ENCODE measurements at regions not wholly inside any gene's neighbourhood (a gene's known extent, or its start where the extent isn't known, plus 50 kb on each side); places are given as distances from the start of the nearest gene placed in this dataset.
"Not testable (repeated sequence)": the region's sequence is repeated elsewhere in the genome, so short reads cannot be mapped to it uniquely, and the experiment has no call there.

DNA sequence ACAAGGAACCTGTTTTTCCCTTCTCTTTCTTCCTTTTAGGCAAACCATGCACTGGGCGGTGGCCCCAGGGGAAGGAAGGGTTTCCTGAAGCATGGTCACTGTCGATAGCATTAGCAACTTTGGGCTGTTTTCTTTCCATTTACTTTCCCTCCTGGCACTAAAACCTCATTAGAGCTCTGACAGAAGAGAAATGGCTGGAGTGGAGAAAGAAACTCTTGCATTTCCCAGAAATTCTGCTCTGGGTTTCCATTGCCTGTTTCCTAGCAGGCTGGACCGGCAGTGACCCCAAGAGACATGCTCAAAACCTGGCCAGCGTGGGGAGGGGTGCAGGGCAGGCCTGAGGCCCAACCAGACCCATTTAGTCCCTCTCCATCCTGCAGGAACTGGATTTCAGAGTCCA lies 230.7 kb upstream of the CCL2 start:
- DNase-seq (ENCODE audit: low spot score) = no peak

DNA sequence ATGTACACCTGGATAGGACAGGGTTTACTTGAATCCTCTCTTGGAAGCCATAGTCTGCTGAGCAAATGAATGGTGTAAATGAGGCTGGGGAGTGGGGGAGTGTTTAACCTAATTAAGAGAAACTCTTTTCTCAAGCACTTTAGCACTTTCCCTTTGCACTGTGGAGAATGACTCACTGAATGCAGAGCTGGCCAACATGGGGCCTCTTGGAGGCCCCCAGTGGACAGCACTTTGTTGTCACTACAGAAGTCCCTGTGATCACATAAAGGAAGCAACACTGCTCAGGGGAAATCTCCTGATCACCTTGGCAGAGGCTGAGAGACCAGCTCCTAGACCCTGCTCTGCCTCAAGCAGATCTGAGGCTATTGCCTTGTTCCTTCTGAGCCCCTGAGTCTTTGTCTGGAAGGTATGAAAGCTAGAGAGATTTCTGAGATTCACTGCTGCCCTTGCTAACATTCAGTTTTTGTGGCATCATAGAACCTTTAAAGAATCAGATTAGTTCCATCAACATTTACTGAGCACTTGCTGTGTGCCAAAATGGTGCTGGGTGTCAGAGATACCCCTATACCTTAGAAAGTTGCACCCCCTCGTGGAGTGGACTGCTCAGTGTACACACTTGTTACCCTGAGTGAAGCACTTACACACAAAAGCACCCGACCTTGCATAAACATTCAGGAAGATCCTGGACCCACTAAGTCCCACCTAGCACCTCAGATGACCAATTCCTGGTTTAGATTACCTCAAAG lies 230.1 kb upstream of the CCL2 start:
- no peak for DNase-seq (ENCODE audit: low spot score)

DNA sequence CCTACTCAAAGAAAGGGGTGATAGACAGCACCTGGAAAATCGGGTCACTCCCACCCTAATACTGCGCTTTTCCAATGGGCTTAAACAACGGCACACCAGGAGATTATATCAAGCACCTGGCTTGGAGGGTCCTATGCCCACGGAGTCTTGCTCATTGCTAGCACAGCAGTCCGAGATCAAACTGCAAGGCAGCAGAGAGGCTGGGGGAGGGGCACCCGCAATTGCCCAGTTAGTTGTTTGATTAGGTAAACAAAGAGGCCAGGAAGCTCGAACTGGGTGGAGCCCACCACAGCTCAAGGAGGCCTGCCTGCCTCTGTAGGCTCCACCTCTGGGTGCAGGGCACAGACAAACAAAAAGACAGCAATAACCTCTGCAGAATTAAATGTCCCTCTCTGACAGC lies 224.5 kb upstream of the CCL2 start:
- DNase-seq (ENCODE audit: low spot score) = not testable (repeated sequence)

DNA sequence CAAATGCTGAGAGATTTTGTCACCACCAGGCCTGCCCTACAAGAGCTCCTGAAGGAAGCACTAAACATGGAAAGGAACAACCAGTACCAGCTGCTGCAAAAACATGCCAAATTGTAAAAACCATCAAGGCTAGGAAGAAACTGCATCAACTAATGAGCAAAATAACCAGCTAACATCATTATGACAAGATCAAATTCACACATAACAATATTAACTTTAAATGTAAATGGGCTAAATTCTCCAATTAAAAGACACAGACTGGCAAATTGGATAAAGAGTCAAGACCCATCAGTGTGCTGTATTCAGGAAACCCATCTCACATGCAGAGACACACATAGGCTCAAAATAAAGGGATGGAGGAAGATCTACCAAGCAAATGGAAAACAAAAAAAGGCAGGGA lies 222.8 kb upstream of the CCL2 start:
- DNase-seq (ENCODE audit: low spot score) = not testable (repeated sequence)

DNA sequence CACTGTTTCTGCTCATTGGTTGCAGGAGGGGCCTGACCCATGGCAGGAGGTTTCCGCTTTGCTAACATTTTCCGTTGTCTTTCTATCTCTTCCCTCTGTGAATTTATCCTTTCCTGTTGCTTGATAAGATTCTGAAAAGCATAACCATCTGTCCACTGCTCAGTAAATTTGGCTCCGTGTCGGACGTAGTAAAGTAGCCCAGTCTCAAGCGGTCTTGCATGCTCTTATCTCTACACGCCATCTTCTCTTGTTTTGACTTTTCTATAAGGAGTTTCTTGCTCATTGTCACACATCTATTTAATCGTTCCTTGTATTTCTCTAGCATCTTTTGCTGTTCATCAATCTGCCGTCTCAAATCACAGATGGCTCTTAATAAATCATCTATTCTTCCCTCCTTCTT lies 216.3 kb upstream of the CCL2 start:
- DNase-seq (ENCODE audit: low spot score) = not testable (repeated sequence)

DNA sequence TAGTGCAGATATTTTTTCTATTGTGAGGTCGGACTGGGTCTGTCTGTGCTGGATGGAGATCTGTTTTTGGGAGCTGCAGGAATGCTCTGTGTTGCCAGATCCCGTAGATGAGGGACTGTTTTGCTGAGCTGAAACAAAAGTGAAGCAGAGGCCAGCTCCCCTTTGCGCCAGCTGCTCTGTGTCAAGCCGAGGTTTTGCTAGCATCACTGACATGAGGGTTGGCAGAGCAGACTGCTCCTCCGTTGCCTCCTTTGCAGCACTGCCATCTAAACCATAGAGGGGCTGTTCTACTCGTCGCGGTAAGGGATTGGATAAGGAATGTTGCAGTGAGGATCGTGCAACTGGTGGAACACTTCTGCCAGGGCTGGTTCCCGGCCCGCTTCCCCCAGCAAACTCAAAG lies 215.9 kb upstream of the CCL2 start:
- DNase-seq (ENCODE audit: low spot score) = not testable (repeated sequence)

DNA sequence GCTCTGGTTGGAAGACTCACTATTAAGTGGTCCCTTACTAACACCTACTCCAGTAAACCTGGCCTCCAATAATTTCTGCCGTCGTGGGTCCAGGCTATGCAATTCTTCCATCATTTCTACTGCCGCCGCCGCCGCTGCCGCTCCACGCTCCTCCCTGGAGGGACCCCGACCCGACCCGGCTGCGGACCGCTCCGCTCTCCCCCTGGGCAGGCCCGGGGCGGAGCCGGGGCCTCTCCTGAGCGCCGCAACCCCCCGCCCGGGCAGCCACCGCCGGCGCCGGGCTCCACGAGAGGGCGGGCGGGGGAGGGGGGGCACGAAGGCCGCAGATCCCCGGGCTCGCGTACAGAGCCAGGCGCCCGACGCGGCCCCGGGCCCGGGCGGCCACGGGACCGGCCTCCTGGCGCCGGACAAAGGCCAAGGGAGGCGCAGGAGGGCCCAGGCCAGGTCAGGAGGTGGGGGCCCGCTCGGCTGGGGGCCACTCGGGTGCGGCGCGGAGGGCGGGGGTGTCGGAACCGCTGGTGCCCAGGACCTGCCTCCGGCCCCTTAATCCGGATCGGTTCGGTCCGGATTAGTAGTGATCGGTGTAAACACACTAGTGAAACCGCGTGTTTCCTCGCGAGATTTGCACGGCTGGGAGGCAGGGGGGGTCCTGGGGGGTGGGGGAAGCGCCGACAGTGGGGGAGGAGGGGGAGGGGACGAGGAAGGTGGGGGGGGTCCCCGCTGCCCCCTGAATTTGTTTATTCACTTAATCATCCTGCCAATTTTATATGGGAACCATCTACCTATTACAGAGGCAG lies 215.1 kb upstream of the CCL2 start:
- DNase-seq (ENCODE audit: low spot score) = not testable (repeated sequence)

DNA sequence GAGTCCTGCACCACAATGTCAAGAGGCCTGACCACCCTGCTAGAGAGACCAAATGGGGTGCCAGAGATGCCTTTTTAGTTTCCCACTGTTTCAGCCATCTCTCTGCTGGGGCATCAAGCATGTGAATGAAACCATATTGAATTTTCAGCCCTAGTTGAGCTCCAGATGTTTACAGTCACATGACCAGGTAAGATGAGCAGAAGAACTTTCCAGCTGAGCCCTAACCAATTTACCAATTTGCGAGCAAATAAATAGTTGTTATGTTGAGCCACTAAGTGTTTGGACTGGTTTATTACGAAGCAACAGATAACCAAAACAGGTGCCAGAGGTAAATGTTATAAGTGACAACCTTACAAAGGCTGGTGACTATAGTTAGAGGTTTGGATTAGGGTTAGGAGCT lies 209.1 kb upstream of the CCL2 start:
- DNase-seq (ENCODE audit: low spot score) = no peak

DNA sequence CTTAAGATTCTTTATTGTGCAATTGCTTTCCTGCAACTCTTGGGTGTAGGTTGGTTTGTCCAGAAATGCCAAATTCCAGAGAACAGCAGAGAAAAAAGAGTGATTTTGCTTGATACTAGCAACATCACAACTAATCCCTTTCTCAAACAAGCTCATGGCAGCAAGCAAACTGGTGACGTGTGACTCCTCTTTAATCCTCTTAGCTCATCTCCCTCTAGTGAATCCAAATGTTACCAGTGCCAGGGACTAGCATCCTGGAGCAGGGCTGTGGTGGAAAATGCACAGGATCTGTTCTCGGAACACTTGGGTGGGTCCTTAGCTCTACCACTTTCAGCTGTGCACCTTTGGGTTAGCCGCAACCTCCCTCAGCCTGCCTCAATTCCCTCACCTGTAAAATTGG lies 204.0 kb upstream of the CCL2 start:
- DNase-seq (ENCODE audit: low spot score) = no peak

DNA sequence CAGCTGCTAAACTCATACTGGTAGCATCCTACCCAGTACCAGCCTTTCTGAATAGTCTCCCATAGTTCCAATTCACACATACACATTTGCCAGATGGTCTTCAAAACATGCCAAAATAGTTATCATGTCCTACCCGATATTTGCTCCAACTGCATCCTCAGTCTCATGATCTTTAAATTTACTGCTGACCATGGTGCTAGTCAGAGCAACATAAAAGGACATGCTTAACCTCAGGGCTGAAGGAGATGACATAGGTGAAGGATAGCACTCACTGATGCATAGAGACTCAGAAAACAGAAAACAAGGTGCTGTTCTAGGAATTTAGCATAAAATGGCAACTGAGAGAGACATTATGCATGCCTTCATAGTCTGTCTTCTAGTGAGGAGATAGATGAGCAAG lies 200.6 kb upstream of the CCL2 start:
- DNase-seq (ENCODE audit: low spot score) = no peak

DNA sequence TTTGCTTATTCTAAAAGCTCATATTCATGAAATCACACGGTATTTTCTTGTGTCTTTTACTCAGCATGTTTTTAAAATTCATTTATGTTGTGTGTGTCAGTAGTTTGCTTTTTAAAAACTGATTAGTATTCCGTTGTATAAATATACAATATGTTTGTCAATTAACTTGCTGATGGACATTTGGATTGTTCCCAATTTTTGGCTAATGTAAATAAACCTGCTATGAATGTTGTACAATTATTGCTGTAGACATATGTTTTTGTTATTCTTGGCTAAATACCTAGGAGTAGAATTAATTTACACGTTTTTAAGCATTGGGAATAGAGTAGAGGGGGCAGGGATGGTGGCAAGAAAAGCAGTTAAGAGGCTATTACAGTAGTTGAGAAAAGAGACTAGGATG lies 199.5 kb upstream of the CCL2 start:
- no peak for DNase-seq (ENCODE audit: low spot score)

DNA sequence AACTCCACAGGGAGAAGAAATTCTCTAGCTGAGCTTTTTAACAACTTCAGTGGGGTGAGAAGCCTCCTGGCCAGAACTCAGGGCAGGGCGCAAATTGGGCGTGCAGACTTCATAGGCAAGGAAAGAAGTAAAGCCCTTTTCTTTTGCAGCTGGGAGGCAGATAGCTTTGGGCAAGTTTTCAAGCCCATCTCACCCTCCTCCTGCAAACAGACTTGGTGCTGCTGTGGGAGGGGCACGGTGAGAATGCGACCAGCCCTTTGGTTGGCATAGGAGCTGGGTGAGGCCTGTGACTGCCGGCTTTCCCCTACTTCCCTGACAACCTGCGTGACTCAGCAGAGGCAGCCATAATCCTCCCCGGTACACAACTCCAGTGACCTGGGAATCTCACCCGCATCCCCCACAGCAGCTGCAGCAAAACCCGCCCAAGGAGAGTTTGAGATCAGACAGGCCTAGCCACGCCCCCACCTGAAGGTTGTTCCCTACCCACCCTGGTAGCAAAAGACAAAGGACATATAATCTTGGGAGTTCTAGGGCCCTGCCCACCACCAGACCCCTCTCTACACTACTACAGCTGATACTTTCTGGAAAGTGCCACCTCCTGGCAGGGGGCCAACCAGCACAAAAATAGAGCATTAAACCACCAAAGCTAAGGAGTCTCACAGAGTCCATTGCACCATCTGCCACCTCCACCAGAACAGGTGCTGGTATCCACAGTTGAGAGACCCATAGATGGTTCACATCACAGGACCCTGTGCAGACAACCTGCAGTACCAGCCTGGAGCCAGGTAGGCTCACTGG lies 195.5 kb upstream of the CCL2 start:
- no peak for DNase-seq (ENCODE audit: low spot score)

DNA sequence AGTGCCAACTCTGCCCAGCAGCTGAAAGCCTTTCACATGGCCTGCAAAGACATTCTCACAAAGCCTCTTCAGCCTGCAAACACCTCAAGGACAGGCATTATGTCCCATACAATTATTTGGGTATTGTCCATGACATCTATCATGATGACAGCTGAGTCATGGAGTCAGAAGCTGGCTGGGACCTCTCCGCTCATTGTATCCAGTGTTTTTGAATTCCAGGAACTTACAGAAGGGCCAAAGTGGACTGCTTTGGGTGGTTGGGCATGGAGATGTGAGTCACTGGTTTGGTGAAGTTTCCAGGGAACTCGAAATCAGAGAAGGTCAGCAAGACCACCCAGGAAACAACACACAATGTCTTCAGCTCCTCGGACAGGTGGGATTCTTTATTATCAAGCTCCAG lies 188.6 kb upstream of the CCL2 start:
- no peak for DNase-seq (ENCODE audit: low spot score)

DNA sequence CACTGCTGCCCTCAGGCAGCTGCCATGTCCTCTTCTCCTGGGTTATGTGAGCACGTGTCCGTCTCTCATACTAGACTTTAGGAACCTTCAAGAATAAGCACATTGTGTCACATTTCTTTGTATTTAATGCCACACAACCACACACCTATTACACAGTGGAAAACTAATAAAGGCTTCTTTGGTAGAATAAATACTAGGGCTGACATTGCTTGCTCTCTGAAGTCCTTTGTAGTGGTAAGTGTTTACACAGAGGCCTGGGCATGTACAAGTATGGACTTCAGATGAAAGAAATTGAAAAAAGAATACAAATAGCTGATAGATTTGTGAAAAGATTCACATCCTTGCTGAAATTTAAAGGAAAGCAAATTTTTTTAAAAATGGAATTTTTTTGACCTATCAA lies 188.1 kb upstream of the CCL2 start:
- DNase-seq (ENCODE audit: low spot score) = no peak

DNA sequence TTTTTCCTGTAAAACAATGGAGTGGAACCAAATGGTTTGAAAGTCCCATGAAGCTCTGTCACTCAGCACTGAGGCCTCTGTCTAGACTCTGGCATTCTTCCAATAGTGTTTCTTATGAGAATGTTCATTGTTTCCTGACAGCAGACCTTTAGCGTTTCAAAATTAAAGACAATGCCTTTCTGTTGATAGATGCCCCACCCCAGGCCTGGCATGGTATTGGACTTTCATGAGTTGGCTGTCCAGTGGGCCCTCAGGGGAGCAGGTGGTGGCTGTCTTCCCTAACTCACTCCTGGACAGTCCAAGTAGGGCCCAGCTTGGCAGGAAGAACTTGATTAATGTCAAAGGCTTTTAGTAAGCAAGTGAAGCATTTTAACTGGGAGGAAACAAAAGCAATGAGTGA lies 186.5 kb upstream of the CCL2 start:
- DNase-seq (ENCODE audit: low spot score) = no peak

DNA sequence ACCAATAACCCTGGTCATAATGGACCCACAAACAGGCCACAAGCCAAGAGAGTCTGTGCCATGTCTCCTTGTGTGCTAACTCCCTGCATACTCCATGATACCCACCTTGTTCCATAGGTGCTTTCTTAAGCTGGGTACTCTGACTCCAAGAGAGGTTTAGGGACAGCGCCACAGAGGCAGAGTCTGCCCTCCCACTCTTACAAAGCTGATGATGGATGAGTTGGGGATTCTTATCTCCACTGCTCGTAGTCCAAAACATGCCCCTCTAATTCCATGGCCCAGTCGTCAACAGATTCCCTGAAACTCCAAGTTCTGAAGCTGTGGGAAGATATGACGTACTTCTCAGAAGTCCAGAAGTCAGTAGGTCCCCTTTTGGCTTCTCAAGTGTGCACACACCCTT lies 184.4 kb upstream of the CCL2 start:
- no peak for DNase-seq (ENCODE audit: low spot score)

DNA sequence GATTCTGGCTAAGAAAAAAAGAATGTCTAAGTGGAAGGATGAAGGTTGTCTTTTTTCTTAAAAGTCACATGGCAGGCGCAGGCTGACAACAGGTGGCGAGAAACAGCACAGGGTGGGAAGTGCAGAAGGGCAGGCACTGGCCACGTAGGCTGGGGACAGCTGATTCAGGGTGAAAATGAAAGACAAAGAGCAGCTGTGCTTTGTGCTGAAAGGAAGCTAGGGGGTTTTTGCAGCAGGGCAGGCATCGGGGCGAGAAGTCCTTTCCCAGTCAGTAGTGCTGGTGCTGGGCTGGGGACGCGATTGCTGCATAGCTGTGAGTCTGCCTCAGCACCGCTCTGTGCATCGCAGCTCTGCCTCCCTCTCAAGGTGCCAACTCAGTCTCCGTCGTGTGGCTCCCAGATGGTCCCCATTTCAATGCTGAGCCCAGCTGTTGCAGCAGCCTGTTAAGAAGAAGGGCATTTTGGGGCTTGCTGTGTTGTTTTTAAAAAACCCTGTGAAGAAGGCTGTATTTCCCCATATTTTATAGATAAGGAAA lies 183.1 kb upstream of the CCL2 start:
- no peak for DNase-seq (ENCODE audit: low spot score)

DNA sequence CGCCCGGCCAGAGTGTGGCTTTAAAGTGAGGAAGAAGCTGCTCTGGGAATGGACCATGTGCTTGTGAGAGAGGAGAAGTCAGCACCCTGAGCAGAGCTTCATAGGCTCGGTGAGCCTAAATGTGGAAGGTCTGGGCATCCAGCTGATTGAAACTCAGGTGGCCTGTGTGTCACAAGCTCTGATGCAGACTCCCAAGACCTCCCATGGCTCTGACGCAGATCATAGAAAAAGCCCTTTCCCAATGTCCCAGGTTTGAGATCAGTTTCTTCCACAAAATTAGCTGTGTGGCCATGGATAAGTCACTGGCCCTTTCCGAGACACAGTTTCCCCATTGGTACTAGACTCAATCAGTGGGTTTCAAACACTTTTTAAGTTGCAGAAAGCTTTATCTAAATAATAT lies 180.0 kb upstream of the CCL2 start:
- no peak for DNase-seq (ENCODE audit: low spot score)

DNA sequence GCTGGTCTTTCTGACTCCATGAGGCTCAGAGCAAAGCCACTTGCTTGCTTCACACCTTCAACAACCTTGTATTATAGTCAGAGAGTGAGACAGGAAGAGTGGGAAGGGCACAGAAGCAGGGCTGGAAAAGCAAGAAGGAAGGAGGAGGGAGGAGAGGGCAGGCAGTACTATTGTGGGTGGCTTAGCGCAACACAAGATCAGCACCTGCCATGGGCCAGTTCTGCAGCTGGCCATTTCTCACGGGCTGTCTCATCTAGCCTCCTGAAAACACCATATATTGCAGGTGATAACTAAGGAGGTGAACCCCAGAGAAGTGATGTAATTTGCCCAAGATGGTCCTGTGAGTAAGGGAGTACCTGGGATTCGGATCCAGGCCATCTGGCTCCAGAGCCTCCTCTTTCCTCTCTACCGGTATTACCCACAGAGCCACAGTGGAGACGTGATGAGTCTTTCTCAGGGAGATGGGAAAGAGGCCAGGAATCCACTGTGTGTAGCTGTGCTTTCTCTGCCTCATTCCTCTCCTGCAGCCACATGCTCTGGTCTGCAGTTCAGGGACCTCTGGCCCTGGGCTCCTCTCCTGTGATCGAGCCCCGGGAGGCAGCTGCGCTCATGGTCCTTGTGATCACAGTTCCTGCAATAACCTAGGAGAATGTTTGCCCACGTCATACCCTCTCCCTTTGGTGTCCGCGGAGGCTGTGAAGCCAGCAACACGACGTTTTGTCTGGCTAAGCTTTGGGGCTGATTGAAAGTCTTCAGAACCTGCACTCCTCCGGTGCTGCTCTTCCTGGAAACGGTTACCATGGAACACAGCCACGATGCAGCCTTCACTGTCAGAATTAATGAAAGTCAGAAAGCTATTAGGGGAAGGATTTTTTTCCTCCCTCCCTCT lies 178.1 kb upstream of the CCL2 start:
- DNase-seq (ENCODE audit: low spot score) = no peak

DNA sequence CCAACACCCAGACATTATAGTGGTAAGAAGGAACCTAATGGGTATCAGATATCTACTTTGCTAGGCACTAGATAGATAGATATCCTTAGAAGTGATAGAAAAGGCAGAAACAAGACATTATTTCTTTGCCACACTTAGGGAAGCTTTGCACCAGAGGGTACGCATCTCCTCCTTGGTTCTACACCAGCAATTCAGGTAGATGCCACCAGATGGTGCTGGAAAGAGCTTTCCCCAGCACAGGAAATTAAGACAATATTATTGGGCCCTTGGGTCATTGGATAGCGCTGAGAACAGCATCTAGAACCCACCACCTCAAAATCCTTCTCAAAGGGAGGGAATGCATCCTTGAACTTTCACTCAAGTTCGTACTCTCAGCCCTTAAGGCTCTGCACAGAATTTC lies 173.8 kb upstream of the CCL2 start:
- DNase-seq (ENCODE audit: low spot score) = no peak

DNA sequence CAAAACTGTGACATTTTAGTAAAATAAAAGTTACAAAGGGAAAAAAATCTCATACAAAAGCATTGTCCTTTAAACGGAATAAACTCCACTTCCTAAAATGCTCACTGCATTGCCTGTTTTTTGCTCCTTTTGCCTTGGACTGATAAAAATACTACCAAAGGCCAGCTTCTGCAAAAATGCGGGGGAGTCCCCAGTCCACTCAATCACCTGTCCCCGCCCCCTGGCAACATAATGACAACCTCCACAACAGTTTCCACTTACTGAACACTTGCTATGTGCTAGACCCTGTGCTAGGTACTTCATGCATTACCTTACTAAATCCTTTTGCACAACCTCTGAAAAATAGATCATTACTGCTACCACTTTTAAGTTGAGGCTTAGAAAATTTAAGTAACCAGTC lies 172.7 kb upstream of the CCL2 start:
- DNase-seq (ENCODE audit: low spot score) = no peak

DNA sequence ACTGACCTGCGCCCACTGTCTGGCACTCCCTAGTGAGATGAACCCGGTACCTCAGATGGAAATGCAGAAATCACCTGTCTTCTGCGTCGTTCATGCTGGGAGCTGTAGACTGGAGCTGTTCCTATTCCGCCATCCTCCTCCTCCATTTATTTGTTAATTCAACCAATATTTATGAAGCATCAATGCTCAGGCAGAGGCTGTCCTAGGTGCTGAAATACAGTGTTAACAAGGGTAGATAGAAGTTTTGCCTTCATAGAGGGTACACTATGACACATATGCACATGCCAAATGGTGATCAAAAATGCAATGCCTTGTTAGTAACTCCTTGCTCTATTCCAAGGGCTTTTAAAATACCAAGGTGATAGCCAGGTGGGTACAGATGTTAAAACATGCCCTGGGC lies 166.0 kb upstream of the CCL2 start:
- DNase-seq (ENCODE audit: low spot score) = not testable (repeated sequence)

Data from LoVo (cell line).